ENCODE measurements at regions not wholly inside any gene's neighbourhood (a gene's known extent, or its start where the extent isn't known, plus 50 kb on each side); places are given as distances from the start of the nearest gene placed in this dataset.

GRCh38 chr2:207370646-207371045, 159.1 kb upstream of the CREB1 start:
- no peak for TF ChIP-seq CTCF (IDR thresholded peaks at IDR 0.05 in 8 of 11, conservative IDR thresholded peaks at IDR 0.05 in 3 of 11)
- TF ChIP-seq POLR2A (IDR thresholded peaks at IDR 0.05): no peak
